ENCODE measurements at regions not wholly inside any gene's neighbourhood (a gene's known extent, or its start where the extent isn't known, plus 50 kb on each side); places are given as distances from the start of the nearest gene placed in this dataset.

DNA sequence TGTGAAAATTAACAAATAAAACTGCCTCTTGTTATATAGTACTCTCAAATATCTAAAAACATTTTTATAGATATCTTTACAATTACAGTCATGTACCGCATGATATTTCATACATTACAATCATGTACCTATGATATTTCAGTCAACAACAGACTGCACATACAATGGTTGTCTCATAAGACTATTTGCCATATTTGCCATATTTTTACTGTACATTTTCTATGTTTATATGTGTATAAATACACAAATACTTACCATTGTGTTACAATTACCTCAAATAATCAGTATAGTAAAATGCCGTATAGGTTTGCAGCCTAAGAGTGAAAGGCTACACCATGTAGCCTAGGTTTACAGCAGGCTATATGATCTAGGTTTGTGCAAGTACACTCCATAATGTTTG lies 336.0 kb upstream of the PCDH15 start:
- TF ChIP-seq EGR1 (IDR thresholded peaks at IDR 0.05; ENCODE audit: borderline replicate concordance, low read depth, low read length) (no peak), EZH2 (IDR thresholded peaks at IDR 0.05; ENCODE audit: low read depth, low read length, severe bottlenecking) (no peak), EP300 (IDR thresholded peaks at IDR 0.05; ENCODE audit: borderline replicate concordance in 1 of 2, low read depth in 2 of 2, low read length in 2 of 2) (no peak)

All from H1 (cell line).